MM.1S (cell line): ENCODE measurements at regions not wholly inside any gene's neighbourhood (a gene's known extent, or its start where the extent isn't known, plus 50 kb on each side); places are given as distances from the start of the nearest gene placed in this dataset.

Experiments used
- EZH2 ChIP-seq: fragments of 300-600 bp; sonication (generic); optimal IDR thresholded peaks from 2 replicates; pipeline ENCODE3; 2017; ENCODE audit warnings: low read depth, mild to moderate bottlenecking, antibody characterized with exemption, low read length, mixed read lengths
- EZH2phosphoT487 ChIP-seq: fragments of 300-600 bp; sonication (generic); IDR thresholded peaks from 2 replicates; pipeline ENCODE4 v1.6.1; 2018; ENCODE audit warnings: antibody characterized with exemption, low read length
- TF ChIP-seq, protein P1 (sequence below): fragments of 300-600 bp; sonication (generic); IDR thresholded peaks from 2 replicates; pipeline ENCODE4 v1.5.1; 2016; ENCODE audit warnings: antibody characterized with exemption, low read length, mixed read lengths

- TF ChIP-seq, protein P1, sequence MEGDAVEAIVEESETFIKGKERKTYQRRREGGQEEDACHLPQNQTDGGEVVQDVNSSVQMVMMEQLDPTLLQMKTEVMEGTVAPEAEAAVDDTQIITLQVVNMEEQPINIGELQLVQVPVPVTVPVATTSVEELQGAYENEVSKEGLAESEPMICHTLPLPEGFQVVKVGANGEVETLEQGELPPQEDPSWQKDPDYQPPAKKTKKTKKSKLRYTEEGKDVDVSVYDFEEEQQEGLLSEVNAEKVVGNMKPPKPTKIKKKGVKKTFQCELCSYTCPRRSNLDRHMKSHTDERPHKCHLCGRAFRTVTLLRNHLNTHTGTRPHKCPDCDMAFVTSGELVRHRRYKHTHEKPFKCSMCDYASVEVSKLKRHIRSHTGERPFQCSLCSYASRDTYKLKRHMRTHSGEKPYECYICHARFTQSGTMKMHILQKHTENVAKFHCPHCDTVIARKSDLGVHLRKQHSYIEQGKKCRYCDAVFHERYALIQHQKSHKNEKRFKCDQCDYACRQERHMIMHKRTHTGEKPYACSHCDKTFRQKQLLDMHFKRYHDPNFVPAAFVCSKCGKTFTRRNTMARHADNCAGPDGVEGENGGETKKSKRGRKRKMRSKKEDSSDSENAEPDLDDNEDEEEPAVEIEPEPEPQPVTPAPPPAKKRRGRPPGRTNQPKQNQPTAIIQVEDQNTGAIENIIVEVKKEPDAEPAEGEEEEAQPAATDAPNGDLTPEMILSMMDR: no peak
- TF ChIP-seq EZH2: no peak
- no peak for TF ChIP-seq EZH2phosphoT487
Measured at GRCh38 chr12:124688356-124688992, 121.1 kb upstream of the NCOR2 start.
